ENCODE measurements at regions not wholly inside any gene's neighbourhood (a gene's known extent, or its start where the extent isn't known, plus 50 kb on each side); places are given as distances from the start of the nearest gene placed in this dataset.

DNA sequence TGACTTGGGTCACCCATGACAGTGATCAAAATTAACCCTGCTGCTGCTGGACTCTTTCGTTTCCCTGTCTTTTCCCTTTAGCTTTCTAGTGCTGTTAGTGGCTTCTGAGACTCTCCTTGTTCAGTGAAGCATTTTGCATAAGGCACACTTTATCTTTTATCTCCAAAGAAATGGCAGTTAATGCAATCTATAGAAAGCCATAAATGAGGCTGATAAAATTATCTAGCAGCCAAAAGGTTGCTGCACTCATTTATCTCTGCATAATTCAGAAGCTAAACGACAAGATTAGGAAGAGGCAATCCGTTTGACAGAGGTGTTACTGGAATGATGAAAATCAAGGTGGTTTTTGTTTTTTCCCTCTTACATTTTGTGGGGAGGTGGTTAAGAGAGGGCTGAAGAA is 1109.5 kb upstream of the EEF2KMT start:
- Histone ChIP-seq H2BK20ac (ENCODE audit: low read depth, low read length) (no peak overlapping the region), H3K27me3 (ENCODE audit: control insufficient read depth, insufficient read depth, low read length) (no peaks in the 10 kb centered on the region), H4K20me1 (ENCODE audit: insufficient read depth, low read length) (no peaks in the 10 kb centered on the region), H2AK5ac (ENCODE audit: low read depth, low read length) (no peak overlapping the region), H3K36me3 (ENCODE audit: control insufficient read depth, insufficient read depth, low read length) (no peaks in the 10 kb centered on the region), H3K4me2 (ENCODE audit: low read depth, low read length) (no peak overlapping the region), H2AK9ac (replicated peaks; ENCODE audit: low read depth, low read length, poor library complexity) (no peak overlapping the region), H3K9me1 (ENCODE audit: insufficient read depth, low read length) (no peaks in the 10 kb centered on the region), H3K56ac (ENCODE audit: extremely low read depth, insufficient read depth, low read length) (no peak overlapping the region), H4K91ac (ENCODE audit: insufficient read depth, low read depth, low read length) (no peak overlapping the region), H4K5ac (ENCODE audit: low read depth, low read length) (no peak overlapping the region), H3K18ac (ENCODE audit: low read depth, low read length) (no peak overlapping the region), H3K9me3 (ENCODE audit: control insufficient read depth, insufficient read depth, low read length) (peaks cover 5% of the 10 kb centered on the region), H3K79me1 (ENCODE audit: low read depth in 1 of 2, low read length in 2 of 2) (no peaks in the 10 kb centered on the region), H3K4me1 (ENCODE audit: control insufficient read depth, insufficient read depth, low read length) (no peaks in the 10 kb centered on the region), H3K27ac (ENCODE audit: insufficient read depth, low read length) (no peak overlapping the region), H3K14ac (replicated peaks; ENCODE audit: low read depth, low read length) (no peak overlapping the region), H3K4ac (ENCODE audit: low read depth, low read length) (no peak overlapping the region), H4K8ac (ENCODE audit: low read depth in 2 of 2, low read length in 2 of 2) (no peak overlapping the region), H3K23ac (ENCODE audit: low read depth, low read length) (no peak overlapping the region), H2BK120ac (ENCODE audit: low read depth, low read length) (no peak overlapping the region), H2BK15ac (ENCODE audit: low read depth, low read length) (no peak overlapping the region), H3K4me3 (ENCODE audit: insufficient read depth, low read depth, low read length) (no peak overlapping the region), H3K9ac (ENCODE audit: low read depth, low read length) (no peak overlapping the region), H2AFZ (replicated peaks; ENCODE audit: low read length, poor library complexity) (no peak overlapping the region), H2BK5ac (ENCODE audit: low read depth, low read length, poor library complexity, severe bottlenecking) (no peak overlapping the region)
- DNase-seq (no peak), ATAC-seq (ENCODE audit: low read depth) (no peak)
- WGBS, 2 experiments (ENCODE audit: extremely low coverage in 2 of 2, insufficient read length in 1 of 2) = no CpG with 5 or more reads among the region's 3 CpGs
- CTCF ChIA-PET = no interaction called here
- in situ Hi-C loops (cut with MboI; ENCODE audit: low sequenced_read_pairs) (no loop called here), dilution Hi-C loops (cut with HindIII; ENCODE audit: low sequenced_read_pairs, unreplicated experiment) (no loop called here), intact Hi-C loops (cut with micrococcal nuclease) (no loop called here)
- TF ChIP-seq MAZ (IDR thresholded peaks at IDR 0.05; ENCODE audit: borderline replicate concordance, low read depth, low read length) (no peak), MAFK (IDR thresholded peaks at IDR 0.05; ENCODE audit: low read depth, low read length) (no peak), RAD21 (IDR thresholded peaks at IDR 0.05; ENCODE audit: low read length) (no peak), RCOR1 (IDR thresholded peaks at IDR 0.05; ENCODE audit: insufficient replicate concordance, low read length) (no peak), SMC3 (IDR thresholded peaks at IDR 0.05; ENCODE audit: low read depth, low read length) (no peak), CEBPB (IDR thresholded peaks at IDR 0.05; ENCODE audit: low read depth, low read length) (no peak), BHLHE40 (IDR thresholded peaks at IDR 0.05; ENCODE audit: low read depth, low read length) (no peak), CHD1 (IDR thresholded peaks at IDR 0.05; ENCODE audit: low read depth, low read length) (no peak), FOS (IDR thresholded peaks at IDR 0.05; ENCODE audit: low read depth, low read length) (no peak), RFX5 (IDR thresholded peaks at IDR 0.05; ENCODE audit: low read depth, low read length) (no peak), POLR2A (IDR thresholded peaks at IDR 0.05; ENCODE audit: low read depth, low read length) (no peak), MXI1 (IDR thresholded peaks at IDR 0.05; ENCODE audit: borderline replicate concordance, low read depth, low read length) (no peak), NFE2L2 (IDR thresholded peaks at IDR 0.05; ENCODE audit: low read depth, low read length) (no peak)
- TF ChIP-seq, protein P1, sequence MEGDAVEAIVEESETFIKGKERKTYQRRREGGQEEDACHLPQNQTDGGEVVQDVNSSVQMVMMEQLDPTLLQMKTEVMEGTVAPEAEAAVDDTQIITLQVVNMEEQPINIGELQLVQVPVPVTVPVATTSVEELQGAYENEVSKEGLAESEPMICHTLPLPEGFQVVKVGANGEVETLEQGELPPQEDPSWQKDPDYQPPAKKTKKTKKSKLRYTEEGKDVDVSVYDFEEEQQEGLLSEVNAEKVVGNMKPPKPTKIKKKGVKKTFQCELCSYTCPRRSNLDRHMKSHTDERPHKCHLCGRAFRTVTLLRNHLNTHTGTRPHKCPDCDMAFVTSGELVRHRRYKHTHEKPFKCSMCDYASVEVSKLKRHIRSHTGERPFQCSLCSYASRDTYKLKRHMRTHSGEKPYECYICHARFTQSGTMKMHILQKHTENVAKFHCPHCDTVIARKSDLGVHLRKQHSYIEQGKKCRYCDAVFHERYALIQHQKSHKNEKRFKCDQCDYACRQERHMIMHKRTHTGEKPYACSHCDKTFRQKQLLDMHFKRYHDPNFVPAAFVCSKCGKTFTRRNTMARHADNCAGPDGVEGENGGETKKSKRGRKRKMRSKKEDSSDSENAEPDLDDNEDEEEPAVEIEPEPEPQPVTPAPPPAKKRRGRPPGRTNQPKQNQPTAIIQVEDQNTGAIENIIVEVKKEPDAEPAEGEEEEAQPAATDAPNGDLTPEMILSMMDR (conservative IDR thresholded peaks at IDR 0.05; ENCODE audit: low read depth, low read length) = no peak
- TF ChIP-seq, protein P2, sequence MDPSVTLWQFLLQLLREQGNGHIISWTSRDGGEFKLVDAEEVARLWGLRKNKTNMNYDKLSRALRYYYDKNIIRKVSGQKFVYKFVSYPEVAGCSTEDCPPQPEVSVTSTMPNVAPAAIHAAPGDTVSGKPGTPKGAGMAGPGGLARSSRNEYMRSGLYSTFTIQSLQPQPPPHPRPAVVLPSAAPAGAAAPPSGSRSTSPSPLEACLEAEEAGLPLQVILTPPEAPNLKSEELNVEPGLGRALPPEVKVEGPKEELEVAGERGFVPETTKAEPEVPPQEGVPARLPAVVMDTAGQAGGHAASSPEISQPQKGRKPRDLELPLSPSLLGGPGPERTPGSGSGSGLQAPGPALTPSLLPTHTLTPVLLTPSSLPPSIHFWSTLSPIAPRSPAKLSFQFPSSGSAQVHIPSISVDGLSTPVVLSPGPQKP (IDR thresholded peaks at IDR 0.05; ENCODE audit: borderline replicate concordance, low read depth, low read length) = no peak
- TF ChIP-seq, protein P3, sequence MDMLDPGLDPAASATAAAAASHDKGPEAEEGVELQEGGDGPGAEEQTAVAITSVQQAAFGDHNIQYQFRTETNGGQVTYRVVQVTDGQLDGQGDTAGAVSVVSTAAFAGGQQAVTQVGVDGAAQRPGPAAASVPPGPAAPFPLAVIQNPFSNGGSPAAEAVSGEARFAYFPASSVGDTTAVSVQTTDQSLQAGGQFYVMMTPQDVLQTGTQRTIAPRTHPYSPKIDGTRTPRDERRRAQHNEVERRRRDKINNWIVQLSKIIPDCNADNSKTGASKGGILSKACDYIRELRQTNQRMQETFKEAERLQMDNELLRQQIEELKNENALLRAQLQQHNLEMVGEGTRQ (IDR thresholded peaks at IDR 0.05; ENCODE audit: low read depth, low read length) = no peak
- no TSS peak for BruUV-seq (replicated peaks)
- POLR2A ChIA-PET (ENCODE audit: unreplicated experiment) = no interaction called here
